ENCODE measurements at regions not wholly inside any gene's neighbourhood (a gene's known extent, or its start where the extent isn't known, plus 50 kb on each side); places are given as distances from the start of the nearest gene placed in this dataset.

GRCh38 chr2:237250599-237250998 lies 163.4 kb downstream of the COL6A3 start:
- DNase-seq, result no peak

GRCh38 chr2:237251986-237252385 lies 162.0 kb downstream of the COL6A3 start:
- no peak for DNase-seq

DNA sequence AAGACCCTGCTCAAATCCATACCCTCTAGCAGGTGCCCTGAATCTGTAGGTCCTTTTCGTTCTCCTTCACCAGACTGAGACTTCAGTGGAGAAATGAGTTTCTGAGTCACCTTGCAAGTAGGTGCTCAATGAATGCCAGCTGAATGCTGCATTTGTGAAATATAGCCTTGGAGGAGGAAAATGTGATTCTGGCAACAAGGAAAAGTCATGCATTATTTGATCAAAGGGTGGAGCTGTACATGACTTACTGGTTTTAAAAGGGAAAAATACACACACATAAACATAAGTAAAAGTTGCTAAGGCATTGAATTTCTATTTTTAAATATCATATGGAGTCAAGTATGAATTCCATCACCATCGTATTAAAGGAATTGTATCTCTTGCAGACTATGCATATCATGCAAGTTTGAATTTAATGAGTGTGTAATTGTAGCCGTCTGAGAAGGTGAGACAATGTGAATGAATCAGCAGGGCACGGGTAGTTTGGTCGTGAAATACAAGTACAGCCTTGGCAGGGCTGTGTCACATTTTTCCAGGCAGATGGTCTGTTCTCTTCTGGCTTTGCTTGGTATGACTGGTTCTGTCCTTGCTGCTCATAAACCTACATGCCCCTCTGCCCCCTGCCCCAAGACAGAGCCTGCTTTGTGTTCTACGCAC lies 160.8 kb downstream of the COL6A3 start:
- no peak for DNase-seq

- no peak for DNase-seq
Measured at GRCh38 chr2:237254369-237254861, 159.5 kb downstream of the COL6A3 start.

- DNase-seq, result no peak
Measured at GRCh38 chr2:237254911-237255578, 158.9 kb downstream of the COL6A3 start.

DNA sequence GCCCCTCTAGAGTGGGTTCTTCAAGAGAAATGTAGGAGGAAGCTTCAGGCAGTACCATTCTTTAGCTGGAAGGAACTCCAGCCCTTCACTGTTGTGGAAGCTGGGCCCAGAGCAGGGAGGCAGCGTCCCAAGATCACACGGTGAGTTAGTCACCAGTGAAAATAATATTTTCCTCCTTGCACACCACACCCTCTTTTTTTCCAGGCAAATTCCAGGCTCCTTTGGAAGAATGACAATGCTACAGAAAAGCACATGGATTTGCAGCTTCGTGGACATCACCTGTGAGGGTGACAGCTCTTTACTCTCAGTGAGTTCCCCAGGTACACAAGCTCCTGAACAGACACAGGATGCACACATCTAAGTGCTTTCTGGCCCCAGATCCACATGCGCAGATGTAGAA lies 157.1 kb downstream of the COL6A3 start:
- no peak for DNase-seq

DNA sequence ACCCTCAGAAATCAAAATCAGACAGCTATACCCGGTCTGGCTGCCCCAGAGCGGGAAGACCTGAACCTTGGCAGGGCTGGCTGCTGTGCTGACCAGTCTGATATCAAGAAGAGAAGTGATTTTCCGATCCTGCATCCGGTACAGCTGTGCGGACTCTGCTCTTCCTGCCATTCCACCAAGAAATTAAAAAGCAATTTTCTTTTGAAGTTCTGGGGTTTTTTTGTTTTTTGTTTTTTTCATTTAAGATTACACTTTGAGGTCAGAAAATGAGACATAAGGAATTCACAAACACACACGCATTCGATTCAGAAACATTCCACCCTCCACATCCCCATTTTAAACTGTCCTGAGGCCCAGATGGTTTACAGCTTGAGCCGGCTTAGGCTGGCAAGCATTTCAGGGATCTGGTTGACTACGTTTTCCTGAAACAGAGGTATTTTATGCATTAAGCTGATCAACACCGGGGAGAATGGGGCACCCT lies 156.5 kb downstream of the COL6A3 start:
- DNase-seq, result no peak

- DNase-seq, result no peak
Measured at GRCh38 chr2:237258116-237258515, 155.8 kb downstream of the COL6A3 start.

DNA sequence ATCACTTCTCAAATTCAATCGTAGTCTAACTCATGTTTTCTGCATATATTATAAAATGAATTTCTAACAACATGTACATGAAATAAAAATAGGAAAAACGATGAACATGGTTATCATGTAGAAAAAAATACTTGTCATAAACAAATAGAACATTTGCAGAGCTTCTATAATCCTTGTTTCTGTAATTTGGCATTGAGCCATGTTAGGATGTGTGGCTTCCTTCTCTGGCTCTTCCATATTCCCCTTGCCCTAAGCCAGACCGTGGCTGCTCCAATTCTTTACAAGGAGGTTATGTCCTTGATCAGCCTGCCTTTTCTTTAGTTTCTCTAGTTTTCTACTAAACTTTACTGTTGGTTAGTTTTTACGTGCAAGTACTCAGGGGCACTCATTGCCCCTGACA lies 155.3 kb downstream of the COL6A3 start:
- DNase-seq, result no peak

GRCh38 chr2:237259201-237259600 lies 154.8 kb downstream of the COL6A3 start:
- DNase-seq, result no peak

DNA sequence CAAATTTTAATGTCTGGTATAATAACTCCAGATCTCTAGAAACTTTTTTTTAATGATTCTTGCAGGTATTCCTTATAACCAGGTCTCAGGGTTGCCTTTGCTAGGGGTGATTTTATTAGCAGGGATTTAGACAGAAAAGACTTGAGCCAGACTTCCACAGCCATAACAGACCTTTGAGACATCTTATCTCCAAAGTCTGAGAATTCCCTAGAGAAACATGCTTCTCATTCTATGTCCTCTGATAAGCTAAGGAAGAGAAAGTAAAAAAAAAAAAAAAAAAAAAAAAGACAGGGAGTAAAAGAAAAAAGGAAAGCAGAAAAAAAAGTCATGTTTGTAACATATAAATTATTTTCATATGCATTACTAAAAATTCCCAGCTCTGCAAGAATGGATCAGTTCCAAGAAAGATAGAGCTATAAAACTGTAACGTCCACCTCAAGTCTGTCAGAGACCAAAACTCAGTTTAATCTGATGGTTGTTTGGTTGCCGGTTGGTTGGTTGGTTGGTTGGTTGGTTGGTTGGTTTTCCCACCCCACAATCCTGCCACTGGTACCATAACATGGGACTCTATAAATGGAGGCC lies 153.8 kb downstream of the COL6A3 start:
- no peak for DNase-seq

GRCh38 chr2:237260686-237261085 lies 153.3 kb downstream of the COL6A3 start:
- DNase-seq, result no peak

DNA sequence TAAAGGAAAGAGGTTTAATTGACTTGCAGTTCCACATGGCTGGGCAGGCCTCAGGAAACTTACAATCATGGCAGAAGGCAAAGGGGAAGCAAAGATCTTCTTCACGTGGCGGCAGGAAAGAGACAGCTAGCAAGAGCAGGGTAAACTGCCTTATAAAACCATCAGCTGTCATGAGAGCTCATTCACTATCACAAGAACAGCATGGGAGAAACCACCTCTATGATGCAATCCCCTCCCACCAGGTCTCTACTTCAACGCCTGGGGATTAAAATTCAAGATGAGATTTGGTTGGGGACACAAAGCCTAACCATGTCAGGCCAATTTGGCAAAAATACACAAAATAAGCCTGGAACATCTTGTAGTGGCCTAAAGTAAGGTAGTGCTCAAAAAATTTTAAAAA lies 152.6 kb downstream of the COL6A3 start:
- no peak for DNase-seq

- DNase-seq, result no peak
Measured at GRCh38 chr2:237262838-237263771, 150.9 kb downstream of the COL6A3 start.

GRCh38 chr2:237264480-237265219 lies 149.3 kb downstream of the COL6A3 start:
- DNase-seq, result no peak

- DNase-seq, result no peak
Measured at GRCh38 chr2:237268004-237268708, 145.8 kb downstream of the COL6A3 start.

GRCh38 chr2:237269138-237269875 lies 144.7 kb downstream of the COL6A3 start:
- DNase-seq, result no peak

GRCh38 chr2:237270520-237270919 lies 143.4 kb downstream of the COL6A3 start:
- no peak for DNase-seq

DNA sequence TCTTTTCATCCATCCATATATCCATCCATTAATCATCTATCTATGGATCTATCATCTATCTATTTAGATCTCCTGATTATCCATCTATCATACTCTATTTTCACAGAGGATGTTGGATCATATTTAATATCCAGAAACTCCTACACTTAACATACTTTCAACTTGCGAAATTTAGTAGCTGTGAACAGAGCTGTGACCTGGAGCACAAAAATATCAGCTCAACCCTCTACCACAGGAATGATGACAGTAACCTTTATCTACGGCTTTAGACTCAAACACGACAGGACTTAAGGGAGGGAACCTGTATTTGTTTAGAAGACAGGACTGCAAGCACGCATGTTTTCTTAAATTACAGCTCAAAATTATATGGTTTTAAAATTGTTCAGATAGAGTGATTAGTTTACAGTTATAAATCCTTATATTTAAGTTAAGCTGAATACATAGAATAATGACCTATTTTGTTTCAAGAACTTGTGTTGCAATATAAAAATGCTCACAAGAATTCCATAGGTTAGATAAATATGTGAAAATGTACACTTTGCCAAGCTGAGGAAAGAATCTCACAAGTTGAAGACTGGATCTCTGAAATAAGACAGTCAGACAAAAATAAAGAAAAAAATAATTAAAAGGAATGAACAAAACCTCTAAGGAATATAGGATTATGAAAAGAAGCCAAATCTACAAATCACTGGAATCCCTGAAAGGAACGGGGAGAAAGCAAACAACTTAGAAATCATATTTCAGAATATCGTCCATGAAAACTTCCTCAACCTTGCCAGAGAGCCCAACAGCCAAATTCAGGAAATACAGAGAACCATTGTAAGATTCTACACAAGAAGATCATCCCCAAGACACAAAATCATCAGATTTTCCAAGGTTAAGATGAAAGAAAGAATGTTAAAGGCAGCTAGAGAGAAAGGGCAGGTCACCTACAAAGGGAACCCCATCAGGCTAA lies 142.0 kb downstream of the COL6A3 start:
- DNase-seq, result no peak

Data from RPMI8226 (cell line).